ENCODE measurements at regions not wholly inside any gene's neighbourhood (a gene's known extent, or its start where the extent isn't known, plus 50 kb on each side); places are given as distances from the start of the nearest gene placed in this dataset.

DNA sequence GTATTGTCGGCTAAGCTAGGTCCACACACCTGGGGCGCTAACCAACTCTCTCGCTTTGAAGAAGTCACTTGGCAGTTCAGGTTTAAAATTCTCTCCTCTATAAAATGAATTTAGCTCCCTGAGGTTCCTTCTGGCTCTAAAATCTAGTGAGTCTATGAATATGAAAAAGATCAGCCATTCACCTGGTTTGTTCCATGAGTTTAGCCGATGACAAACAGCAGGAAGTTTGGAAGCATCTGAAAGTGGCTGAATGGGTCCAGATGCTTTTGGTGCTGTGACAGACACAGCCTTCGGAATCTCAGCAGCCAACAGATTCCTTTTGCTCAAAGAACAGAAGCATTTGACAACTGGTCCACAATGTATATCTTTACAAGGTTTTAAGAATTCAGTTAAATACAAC lies 73.4 kb upstream of the FOXN3 start (continued):
- TF ChIP-seq, protein P1, sequence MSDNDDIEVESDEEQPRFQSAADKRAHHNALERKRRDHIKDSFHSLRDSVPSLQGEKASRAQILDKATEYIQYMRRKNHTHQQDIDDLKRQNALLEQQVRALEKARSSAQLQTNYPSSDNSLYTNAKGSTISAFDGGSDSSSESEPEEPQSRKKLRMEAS (CRISPR knock-in tag; IDR thresholded peaks at IDR 0.05) = no peak
- TF ChIP-seq ZNF707 (CRISPR knock-in tag; conservative IDR thresholded peaks at IDR 0.05) (no peak), ARHGAP35 (IDR thresholded peaks at IDR 0.05; ENCODE audit: partially characterized antibody) (no peak), ETV6 (IDR thresholded peaks at IDR 0.05; ENCODE audit: borderline replicate concordance in 1 of 2, low read depth in 2 of 2, low read length in 1 of 2) (no peak), ETV6 (CRISPR knock-in tag; IDR thresholded peaks at IDR 0.05; ENCODE audit: borderline replicate concordance) (no peak), RNF2 (IDR thresholded peaks at IDR 0.05) (no peak), KLF13 (tag; IDR thresholded peaks at IDR 0.05; ENCODE audit: borderline replicate concordance, low read depth) (no peak), ZNF830 (CRISPR knock-in tag; IDR thresholded peaks at IDR 0.05) (no peak)
- TF ChIP-seq, protein P2, sequence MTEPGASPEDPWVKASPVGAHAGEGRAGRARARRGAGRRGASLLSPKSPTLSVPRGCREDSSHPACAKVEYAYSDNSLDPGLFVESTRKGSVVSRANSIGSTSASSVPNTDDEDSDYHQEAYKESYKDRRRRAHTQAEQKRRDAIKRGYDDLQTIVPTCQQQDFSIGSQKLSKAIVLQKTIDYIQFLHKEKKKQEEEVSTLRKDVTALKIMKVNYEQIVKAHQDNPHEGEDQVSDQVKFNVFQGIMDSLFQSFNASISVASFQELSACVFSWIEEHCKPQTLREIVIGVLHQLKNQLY (CRISPR knock-in tag; conservative IDR thresholded peaks at IDR 0.05) = no peak
- TF ChIP-seq, protein P3, sequence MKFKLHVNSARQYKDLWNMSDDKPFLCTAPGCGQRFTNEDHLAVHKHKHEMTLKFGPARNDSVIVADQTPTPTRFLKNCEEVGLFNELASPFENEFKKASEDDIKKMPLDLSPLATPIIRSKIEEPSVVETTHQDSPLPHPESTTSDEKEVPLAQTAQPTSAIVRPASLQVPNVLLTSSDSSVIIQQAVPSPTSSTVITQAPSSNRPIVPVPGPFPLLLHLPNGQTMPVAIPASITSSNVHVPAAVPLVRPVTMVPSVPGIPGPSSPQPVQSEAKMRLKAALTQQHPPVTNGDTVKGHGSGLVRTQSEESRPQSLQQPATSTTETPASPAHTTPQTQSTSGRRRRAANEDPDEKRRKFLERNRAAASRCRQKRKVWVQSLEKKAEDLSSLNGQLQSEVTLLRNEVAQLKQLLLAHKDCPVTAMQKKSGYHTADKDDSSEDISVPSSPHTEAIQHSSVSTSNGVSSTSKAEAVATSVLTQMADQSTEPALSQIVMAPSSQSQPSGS (CRISPR knock-in tag; IDR thresholded peaks at IDR 0.05) = no peak
- TF ChIP-seq, protein P4, sequence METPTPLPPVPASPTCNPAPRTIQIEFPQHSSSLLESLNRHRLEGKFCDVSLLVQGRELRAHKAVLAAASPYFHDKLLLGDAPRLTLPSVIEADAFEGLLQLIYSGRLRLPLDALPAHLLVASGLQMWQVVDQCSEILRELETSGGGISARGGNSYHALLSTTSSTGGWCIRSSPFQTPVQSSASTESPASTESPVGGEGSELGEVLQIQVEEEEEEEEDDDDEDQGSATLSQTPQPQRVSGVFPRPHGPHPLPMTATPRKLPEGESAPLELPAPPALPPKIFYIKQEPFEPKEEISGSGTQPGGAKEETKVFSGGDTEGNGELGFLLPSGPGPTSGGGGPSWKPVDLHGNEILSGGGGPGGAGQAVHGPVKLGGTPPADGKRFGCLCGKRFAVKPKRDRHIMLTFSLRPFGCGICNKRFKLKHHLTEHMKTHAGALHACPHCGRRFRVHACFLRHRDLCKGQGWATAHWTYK (CRISPR knock-in tag; IDR thresholded peaks at IDR 0.05) = no peak
